IPS-NIHi11 (cell line): ENCODE measurements at regions not wholly inside any gene's neighbourhood (a gene's known extent, or its start where the extent isn't known, plus 50 kb on each side); places are given as distances from the start of the nearest gene placed in this dataset.
"Not testable (repeated sequence)": the region's sequence is repeated elsewhere in the genome, so short reads cannot be mapped to it uniquely, and the experiment has no call there.

Experiments used
- DNase-seq: peaks from one replicate; pipeline ENCODE4 v3.0.0; 2012; ENCODE audit warnings: mixed read lengths, low spot score

GRCh38 chr11:69205743-69206612 is 50.2 kb downstream of the SMIM38 start:
- no peak for DNase-seq

- DNase-seq = not testable (repeated sequence)
Observed at GRCh38 chr11:69206613-69206965, 50.9 kb downstream of the SMIM38 start.

- no peak for DNase-seq
Observed at GRCh38 chr11:69207165-69207889, 51.6 kb downstream of the SMIM38 start.

- no peak for DNase-seq
Observed at GRCh38 chr11:69208190-69209037, 52.7 kb downstream of the SMIM38 start.

- no peak for DNase-seq
Observed at GRCh38 chr11:69209038-69209350, 53.3 kb downstream of the SMIM38 start.

- DNase-seq = no peak
Observed at GRCh38 chr11:69209421-69210309, 53.9 kb downstream of the SMIM38 start.

GRCh38 chr11:69210310-69211035 is 54.7 kb downstream of the SMIM38 start:
- no peak for DNase-seq

GRCh38 chr11:69211540-69211919 is 55.8 kb downstream of the SMIM38 start:
- DNase-seq = no peak

- DNase-seq = no peak
Observed at GRCh38 chr11:69211920-69212797, 56.4 kb downstream of the SMIM38 start.

GRCh38 chr11:69212798-69213110 is 57.0 kb downstream of the SMIM38 start:
- DNase-seq = no peak

GRCh38 chr11:69213316-69213715 is 57.6 kb downstream of the SMIM38 start:
- DNase-seq = no peak

GRCh38 chr11:69213964-69214363 is 58.2 kb downstream of the SMIM38 start:
- no peak for DNase-seq

GRCh38 chr11:69215216-69215615 is 59.5 kb downstream of the SMIM38 start:
- DNase-seq = no peak

- DNase-seq = no peak
Observed at GRCh38 chr11:69215784-69216415, 60.2 kb downstream of the SMIM38 start.

- no peak for DNase-seq
Observed at GRCh38 chr11:69216647-69217051, 60.9 kb downstream of the SMIM38 start.

GRCh38 chr11:69217276-69218105 is 61.8 kb downstream of the SMIM38 start:
- DNase-seq = no peak

GRCh38 chr11:69218271-69218682 is 62.5 kb downstream of the SMIM38 start:
- no peak for DNase-seq

- no peak for DNase-seq
Observed at GRCh38 chr11:69218946-69219720, 63.4 kb downstream of the SMIM38 start.
